HG02938 (cell line): ENCODE measurements at regions not wholly inside any gene's neighbourhood (a gene's known extent, or its start where the extent isn't known, plus 50 kb on each side); places are given as distances from the start of the nearest gene placed in this dataset.

Experiments used
- ATAC-seq: cut with Tn5 transposase; IDR thresholded peaks from one replicate; pipeline ENCODE4 v1.9.1; 2021; ENCODE audit warnings: mild to moderate bottlenecking, moderate library complexity; ENCODE audit not compliant: unreplicated experiment

DNA sequence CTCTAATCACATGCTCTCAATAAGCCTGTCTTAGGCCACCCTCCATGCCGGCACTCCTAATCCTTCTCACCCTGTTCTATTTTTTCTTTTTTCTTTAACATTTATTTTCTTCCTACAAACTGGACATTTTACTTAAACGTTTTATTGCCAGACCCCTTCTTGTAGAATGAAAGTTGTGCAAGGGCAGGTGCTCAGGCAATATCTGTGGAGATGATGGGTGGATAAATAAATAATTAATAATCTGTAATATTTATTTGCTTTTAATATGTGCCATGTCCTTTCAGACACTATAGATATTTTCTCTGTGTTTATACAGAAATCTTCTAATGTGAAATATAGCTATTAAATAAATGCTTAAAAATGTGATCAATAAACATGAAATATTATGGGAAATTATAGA is 815.7 kb upstream of the MIR17HG start:
- ATAC-seq: no peak

DNA sequence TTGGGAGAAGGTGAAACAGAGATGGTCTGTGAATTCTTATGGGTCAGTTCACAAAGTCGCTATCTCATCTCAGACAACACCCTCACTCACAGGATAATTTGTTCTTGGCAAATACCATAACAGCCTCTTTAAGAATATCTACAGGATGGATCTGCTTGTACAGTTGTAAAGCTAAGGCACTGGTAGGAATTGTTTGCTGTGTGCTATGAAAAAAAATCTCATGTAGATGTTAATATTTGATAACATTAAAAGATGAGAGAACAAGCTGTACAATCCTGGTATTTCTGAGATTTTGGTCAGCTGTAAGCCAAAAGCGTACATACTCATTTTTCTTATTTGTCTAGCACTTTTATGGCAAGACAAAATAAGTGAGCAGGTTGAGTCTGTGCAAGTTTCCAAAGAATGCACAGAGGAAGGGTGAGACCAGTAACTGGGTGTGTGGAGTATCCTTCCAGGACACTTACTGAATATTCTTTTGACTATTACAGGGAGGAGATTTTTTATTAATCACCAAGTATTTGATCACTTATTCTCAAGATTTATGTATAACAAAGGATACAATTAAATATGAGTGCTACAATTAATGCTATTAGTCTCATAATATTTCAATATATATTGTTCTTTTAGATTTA is 814.5 kb upstream of the MIR17HG start:
- ATAC-seq: no peak

DNA sequence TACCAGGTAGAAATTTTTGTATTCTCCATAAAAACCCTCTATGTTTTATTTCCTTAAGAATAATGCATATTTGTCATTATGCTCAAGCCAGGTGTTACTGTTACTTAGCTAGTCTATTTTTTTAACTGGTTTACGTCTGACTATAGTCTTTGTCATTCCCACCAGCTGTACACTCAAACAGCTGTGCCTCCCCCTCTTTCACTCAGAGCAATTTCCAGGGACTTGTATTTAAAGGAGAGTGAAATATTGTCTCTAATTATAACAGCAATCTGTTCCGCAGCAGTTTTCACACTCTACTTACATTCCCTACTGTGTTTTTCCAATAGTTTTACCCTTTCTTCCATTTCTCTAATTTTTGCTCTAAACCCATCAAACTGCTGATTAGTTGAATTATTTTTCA is 813.6 kb upstream of the MIR17HG start:
- ATAC-seq: no peak

DNA sequence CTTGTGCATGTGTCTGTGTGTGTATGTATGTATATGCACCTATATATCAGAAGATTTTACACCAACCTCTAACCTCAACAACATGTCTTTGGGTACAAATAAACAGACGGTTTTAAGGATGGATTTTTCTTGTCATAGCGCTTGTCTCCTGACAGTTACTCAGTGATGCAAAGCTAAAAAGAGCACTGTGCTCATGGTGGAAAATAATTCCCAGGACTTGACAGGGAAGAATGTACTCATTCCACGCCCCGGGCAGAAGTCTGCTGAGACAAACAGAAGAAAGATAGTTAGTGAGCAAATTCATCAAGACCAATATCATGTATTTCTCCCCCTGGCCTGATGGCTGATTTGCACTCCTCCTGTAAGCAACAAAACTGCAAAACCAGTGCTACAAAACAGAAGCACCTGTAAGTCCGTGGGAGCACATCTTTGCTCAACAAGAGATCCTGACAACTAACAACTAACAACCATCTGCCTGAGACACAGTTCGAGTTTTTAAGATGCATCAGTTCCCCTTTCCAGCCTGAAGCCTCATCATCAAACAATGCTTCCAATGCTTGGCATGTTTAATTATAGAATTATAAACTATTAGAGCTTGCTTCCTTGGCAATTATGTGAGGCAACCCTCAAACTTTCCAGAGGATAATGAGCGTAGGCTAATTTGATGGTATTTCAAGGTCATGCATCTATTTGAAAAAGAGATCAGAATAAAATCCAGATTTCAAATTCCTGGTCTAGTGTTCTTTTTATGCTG is 812.7 kb upstream of the MIR17HG start:
- ATAC-seq: no peak

DNA sequence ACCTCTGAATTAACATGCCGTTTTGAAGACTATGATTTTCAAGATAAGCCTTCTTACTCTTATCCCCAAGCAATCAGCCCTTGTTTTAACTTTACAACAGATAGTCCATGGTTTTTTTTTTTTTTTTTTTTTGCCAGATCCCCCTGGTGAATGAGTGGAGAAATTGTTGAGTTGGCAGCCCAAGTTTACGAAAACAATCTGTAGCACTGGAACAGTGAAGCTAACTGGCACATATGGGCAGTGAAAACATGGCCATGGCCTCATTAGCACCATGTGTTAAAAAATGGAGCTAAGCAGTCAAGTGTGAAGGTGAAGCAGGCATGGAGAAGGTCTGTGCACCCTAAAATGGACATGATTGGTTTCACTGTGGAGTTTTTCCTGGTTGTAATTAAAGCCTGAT is 812.1 kb upstream of the MIR17HG start:
- ATAC-seq: no peak

DNA sequence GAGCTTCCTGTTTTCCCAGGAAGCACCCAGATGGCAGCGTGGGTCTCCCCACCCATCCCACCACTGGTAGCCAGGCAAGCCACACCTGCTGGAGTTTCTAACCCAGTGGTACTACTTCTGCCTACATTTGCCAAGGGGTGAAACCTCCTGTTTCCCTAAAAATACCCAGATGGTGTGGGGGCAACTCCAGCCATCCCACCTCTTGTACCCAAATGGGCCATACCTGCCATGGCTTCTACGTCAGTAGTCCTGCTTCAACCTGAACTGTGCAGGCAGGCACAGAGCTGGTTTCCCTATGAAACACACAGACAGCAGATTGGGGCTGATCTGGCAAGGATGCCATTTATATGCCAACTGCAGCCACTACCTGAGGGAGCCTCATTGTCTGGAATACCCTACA is 809.4 kb upstream of the MIR17HG start:
- ATAC-seq: no peak

DNA sequence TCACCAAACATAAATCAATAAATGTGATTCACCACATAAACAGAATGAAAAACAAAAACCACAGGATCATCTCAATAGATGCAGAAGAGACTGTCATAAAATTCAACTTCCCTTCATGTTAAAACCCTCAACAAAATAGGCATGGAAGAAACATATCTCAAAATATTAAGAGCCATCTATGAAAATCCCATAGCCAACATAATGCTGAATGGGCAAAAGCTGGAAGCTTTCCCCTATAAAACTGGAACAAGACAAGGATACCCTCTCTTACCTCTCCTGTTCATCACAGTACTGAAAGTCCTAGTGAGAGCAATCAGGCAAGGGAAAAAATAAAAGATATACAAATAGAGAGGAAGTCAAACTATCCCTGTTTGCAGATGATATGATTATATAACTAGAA is 806.1 kb upstream of the MIR17HG start:
- ATAC-seq: no peak

DNA sequence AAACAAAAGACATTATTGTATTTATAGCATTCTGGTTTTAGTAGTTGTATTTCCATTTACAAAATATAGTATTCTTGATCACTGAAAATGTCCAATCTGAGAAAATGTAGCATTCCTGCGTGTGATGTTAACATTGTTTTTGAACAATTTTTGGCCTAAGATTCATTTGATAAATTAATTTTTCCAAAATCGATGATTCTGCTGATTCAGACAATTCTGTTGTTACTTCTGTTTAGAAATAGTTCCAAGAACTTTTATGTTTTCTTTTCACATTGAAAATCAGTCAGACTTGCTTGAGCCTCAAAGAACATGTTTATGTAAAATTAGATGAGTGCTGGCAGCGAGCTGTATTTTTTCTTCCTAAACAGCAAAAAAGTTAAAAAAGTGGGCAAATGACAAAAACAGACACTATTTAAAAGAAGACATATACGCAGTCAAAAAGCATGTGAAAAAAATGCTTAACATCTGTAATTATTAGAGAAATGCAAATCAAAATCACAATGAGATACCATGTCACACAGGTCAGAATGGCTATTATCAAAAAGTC is 804.5 kb upstream of the MIR17HG start:
- ATAC-seq: no peak

DNA sequence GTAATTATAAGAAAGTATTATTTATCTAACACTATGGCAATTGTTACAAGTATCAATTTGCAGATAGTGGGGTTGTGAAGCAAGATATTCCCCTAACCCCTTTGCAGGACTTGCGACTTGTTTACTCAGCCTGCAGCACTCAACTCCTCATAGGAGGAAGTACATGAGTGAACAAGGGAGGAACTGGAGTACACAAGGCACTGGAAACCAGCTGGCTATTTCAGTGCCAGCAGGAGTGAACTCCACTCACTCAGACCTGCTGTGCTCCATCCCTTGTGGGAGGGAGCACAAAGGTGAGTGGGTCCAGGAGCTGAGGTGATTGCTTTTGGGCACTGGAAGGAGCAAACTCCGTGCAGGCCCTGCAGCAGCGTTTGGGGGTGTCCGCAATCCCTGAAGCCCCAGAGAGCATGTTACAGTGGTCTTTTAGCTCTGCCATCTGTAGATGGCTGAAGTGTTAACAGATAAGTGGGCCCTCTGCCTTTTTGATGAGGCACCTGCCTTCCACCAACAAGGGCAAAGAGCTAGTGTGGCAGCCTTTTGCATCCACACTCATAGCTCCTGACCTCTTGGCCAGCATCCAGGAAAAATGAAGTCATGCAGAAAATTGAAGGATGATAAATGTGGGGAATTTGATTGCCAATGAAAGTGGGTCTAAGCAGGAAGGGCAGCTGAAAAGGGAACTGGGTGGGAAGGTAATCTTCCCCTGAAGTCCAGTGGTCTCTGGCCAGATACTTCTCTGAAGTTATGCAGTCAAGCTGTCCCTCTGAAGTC is 802.2 kb upstream of the MIR17HG start:
- no peak for ATAC-seq

DNA sequence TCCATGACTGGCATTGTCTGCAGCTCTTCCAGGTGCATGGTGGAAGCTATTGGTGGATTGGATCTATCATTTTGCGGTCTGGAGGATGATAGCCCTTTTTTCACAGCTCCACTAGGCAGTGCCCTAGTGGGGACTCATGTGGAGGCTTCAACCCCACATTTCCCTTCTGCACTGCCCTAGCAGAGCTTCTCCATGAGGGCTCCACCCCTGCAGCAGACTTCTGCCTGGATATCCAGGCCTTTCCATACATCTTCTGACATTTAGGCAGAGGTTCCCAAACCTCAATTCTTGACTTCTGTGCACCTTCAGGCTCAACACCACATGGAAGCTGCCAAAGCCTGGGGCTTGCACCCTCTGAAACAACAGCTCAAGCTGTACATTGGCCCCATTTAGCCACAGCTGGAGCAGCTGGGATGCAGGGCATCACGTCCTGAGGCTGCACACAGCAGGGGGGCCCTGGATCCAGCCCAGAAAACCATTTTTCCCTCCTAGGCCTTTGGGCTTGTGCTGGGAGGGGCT is 800.2 kb upstream of the MIR17HG start:
- no peak for ATAC-seq

DNA sequence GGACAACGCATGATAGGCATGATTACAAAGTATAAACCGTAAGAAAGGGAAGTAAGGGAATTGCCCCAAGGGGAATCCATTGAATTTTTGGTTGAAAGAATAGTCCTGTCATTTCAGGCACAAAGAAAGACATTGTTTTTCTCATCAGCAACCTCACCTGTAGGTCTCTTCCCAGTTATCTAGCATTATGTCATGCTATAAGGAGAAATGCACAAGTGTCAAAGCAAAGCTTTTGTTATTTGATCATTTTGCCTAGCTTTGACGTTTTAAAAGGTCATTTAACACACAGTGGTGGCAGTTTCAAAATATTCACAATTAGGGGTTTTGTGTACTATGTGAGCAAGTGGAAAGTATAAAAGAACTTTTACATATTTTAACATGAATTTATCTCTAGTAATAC is 796.2 kb upstream of the MIR17HG start:
- no peak for ATAC-seq

DNA sequence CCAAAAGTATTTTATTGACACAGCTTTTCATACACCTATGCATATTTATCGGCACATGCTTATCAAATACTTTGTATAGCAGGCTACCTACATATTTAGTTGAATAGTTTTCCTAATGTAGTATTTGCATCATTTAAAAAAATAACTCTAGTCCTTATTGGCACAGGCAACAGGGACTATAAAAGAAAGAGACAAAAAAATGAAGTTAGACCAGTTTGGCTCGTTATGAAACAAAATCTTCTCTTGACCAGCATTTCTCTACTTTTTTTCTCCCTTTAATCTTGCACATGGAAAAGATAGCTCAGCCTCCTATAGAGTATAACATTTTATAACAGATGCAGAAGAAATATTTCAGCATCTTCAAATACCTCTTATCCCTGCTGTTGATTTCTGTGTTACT is 794.8 kb upstream of the MIR17HG start:
- ATAC-seq: no peak

DNA sequence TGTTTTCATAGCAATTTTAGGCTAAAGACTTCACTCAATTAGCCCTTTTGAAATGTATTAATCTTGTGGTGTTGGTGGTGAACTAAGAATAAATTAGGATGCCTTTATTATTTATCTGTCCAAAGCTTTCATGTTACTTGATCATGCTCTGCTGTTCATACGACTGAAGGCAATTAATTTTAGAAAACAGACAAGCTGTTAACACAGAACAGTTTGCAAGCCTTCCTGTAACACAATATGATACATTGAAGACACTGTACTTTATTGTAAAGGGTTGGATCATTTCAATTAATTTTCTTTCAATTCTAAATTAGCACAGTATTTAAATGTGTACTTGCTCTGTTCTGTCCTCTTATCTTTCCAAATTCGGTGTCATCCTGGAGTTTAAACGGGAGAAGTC is 794.3 kb upstream of the MIR17HG start:
- no peak for ATAC-seq

DNA sequence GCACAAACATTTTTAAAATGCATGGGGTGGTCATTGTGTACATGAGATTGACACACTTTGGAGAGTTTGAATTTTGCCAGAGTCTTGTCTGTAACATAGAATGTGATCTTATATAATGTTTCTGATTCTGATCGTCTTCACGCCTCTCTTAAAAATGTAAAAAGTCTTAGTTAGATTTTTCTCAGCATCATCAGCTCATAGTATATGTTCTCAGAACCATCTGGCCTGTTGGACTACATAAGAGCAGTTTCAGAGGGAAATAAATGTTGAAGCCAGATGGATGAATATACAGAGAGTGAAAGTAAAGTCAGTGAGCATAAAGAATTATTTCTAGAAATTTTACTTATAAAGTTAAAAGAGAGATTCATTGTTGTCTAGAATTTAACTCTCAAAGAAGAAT is 789.9 kb upstream of the MIR17HG start:
- no peak for ATAC-seq

DNA sequence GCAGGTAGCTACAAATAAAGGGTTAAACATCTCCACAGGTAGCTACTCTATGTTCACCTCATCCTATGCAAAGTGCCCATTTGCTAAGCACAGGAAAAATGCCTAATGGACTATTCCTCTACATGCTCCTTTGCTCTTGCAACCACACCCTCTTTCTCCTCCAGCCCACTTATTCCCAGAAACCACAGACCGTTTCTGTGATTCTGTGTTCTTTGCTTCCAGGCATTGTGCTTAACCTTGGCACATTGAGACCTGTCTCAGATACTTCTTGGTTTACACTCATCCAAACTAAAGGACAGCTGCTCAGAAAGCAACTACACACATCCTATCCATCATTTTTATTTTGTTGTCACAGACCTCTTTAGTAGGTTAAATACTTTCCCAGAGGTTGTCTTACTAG is 785.0 kb upstream of the MIR17HG start:
- no peak for ATAC-seq

DNA sequence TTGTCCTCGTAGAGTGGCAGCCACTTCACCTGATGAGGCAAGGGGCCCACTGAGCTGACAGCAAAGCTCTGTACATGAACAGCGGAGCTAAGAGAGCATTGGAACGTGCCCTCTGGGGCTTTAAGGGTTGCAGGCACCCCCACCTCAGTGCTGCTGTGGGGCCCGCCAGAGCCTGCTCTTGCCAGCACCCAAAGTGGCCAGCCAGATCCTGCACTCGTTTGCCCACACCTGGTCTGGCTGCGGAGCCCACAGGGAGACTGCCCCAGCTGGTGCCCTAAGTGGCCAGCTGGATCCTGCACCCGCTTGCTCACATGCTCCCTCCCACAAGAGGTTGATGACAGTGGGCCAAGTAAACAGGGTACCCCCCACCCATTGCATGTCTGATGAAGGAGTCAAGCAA is 783.4 kb upstream of the MIR17HG start:
- ATAC-seq: no peak

DNA sequence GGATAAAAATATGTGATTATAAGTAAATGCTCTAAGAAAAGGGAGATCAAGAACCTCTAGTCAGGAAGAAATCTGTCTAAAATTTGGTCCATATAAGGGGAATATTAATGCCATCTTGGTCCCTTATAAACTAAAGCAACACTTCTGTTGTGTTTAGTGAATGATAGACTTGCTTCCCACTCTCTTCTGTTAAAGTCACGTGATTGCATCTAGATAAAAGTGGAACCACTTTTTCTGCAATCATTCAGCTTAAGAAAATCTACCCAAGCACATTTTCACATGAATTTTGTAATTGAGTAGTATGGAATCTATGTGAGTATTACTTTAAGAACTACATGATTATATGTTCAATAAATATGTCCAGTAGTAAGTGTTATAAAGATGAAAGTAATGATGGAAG is 782.9 kb upstream of the MIR17HG start:
- ATAC-seq: no peak

DNA sequence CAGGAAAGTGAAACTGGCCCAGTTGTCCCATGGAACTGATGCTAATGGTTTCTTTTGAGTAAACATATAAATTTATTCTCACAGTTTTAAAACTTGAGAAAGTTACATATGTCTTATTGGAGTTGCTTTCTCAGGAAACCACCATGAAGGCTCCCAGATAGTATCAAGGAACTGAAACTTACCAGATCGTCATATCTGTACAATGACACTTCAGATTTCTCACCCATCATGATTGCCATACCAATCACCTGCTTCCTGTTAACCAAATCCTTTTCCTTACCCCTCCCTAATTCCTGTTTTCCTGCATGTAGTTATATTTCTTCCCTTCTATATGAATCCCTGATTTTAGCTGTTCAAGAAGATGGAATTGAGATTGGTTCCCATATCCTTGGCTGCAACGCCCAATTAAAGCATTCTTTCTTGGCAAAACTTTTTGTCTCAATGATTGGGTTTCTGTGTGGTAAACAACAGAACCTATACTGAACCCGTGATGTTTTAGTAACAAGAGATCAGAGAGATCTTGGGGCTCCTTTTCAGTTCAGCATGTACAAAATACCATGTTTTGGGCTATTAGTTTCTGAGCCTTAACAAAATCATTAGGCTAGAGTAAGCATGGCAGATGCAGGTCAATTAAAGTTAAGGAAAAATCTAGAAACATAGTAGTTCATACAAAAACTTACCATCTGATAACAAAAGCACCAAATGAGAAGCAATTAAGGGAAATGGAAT is 781.3 kb upstream of the MIR17HG start:
- no peak for ATAC-seq

DNA sequence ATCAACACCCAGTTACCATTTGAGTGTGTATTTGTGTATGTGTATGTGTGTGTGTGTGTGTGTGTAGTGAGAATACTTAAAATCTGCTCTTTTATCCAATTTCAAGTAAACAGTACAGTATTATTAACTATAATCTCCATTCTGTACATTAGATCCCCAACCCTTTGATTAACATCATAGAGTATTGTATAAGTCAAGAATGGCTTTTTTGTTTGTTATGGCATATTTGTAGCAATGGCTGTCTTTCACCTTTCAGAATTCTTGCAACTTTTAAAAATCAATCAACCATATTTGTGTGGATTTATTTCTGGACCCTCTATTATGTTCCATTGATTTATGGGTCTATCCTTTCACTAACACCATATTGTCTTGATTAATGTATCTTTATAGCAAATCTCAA is 779.3 kb upstream of the MIR17HG start:
- no peak for ATAC-seq

DNA sequence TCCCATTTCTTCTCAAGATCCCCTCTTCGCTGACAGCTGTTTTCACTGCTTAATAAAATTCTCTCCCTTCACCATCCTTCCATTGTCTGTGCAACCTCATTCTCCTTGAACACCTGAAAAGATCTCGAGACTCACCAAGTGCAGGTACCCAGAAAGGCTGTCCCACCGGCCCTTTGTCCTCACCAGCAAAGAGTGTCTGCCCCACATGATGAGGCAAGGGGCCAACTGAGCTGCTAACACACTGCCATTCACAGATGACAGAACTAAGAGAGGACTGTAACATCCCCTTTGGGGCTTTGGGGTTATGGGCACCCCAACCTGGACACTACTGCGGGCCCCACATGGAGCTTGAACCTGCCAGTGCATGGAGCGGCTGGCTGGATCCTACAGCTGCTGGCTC is 771.4 kb upstream of the MIR17HG start:
- ATAC-seq: no peak

DNA sequence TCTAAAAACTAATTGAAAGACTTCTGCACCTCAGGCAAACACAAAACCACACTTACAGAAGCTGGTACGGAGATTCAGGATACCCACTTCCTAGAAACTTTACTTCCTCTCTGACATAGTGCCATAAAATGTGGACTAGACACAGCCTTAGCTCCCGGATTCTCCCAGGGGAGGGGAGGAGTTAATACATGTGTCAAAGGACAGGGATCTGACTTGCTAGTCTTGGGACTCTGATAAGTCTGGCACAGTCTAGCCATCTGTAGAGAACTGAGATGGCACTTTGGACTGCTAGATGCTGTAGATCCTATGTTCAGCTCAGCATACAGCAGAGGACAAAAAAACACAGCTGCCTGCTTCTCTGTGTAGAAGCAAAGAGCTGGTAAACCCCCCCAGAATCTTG is 769.8 kb upstream of the MIR17HG start:
- no peak for ATAC-seq
